A673 (cell line): ENCODE measurements at regions not wholly inside any gene's neighbourhood (a gene's known extent, or its start where the extent isn't known, plus 50 kb on each side); places are given as distances from the start of the nearest gene placed in this dataset.

Source experiments
- CTCF ChIP-seq: fragments of 300-800, 200-600 bp; sonication (generic); conservative IDR thresholded peaks from 2 replicates; pipeline ENCODE4 v1.5.1; 2017; ENCODE audit warnings: low read depth, mild to moderate bottlenecking, antibody characterized with exemption, low read length, moderate library complexity, mixed read lengths
- EZH2 ChIP-seq: fragments of 200-600 bp; sonication (generic); IDR thresholded peaks from 2 replicates; pipeline ENCODE4 v1.6.1; 2017; ENCODE audit warnings: borderline replicate concordance, low read depth, mild to moderate bottlenecking, mixed read lengths, antibody characterized with exemption, low read length; ENCODE audit not compliant: poor library complexity, severe bottlenecking

- TF ChIP-seq CTCF, result no peak
- no peak for TF ChIP-seq EZH2
Observed at GRCh38 chr10:108141064-108141463, 976.6 kb upstream of the SORCS1 start.
